ENCODE measurements at regions not wholly inside any gene's neighbourhood (a gene's known extent, or its start where the extent isn't known, plus 50 kb on each side); places are given as distances from the start of the nearest gene placed in this dataset.

GRCh38 chr20:63129376-63129965, 86.5 kb downstream of the YTHDF1 start:
- no TSS peak for BruUV-seq (replicated peaks)
- Histone ChIP-seq H3K27ac (ENCODE audit: low read length) (no peak overlapping the region), H3K36me3 (ENCODE audit: control insufficient read depth, insufficient read depth, low read length) (no peaks in the 10 kb centered on the region), H3K4me3 (ENCODE audit: low read depth in 2 of 2, low read length in 2 of 2) (no peak overlapping the region), H3K9me3 (ENCODE audit: control insufficient read depth, insufficient read depth, low read depth, low read length) (no peaks in the 10 kb centered on the region), H3K4me1 (ENCODE audit: control insufficient read depth, insufficient read depth, low read length) (no peaks in the 10 kb centered on the region), H3K27me3 (ENCODE audit: control insufficient read depth, insufficient read depth, low read length) (no peaks in the 10 kb centered on the region; the same call in 1 of the 2 replicates)
- in situ Hi-C loops (cut with HindIII; ENCODE audit: low pct_unique_long_range_greater_than_20kb, low sequenced_read_pairs), result no loop called here
- TF ChIP-seq TCF7L2 (IDR thresholded peaks at IDR 0.05; ENCODE audit: low read depth, low read length), result no peak
- TF ChIP-seq SIN3A (IDR thresholded peaks at IDR 0.05; ENCODE audit: borderline replicate concordance, insufficient read depth, low read depth, low read length), result no peak
- no peak for TF ChIP-seq CTCF (IDR thresholded peaks at IDR 0.05)
- TF ChIP-seq, protein P1, sequence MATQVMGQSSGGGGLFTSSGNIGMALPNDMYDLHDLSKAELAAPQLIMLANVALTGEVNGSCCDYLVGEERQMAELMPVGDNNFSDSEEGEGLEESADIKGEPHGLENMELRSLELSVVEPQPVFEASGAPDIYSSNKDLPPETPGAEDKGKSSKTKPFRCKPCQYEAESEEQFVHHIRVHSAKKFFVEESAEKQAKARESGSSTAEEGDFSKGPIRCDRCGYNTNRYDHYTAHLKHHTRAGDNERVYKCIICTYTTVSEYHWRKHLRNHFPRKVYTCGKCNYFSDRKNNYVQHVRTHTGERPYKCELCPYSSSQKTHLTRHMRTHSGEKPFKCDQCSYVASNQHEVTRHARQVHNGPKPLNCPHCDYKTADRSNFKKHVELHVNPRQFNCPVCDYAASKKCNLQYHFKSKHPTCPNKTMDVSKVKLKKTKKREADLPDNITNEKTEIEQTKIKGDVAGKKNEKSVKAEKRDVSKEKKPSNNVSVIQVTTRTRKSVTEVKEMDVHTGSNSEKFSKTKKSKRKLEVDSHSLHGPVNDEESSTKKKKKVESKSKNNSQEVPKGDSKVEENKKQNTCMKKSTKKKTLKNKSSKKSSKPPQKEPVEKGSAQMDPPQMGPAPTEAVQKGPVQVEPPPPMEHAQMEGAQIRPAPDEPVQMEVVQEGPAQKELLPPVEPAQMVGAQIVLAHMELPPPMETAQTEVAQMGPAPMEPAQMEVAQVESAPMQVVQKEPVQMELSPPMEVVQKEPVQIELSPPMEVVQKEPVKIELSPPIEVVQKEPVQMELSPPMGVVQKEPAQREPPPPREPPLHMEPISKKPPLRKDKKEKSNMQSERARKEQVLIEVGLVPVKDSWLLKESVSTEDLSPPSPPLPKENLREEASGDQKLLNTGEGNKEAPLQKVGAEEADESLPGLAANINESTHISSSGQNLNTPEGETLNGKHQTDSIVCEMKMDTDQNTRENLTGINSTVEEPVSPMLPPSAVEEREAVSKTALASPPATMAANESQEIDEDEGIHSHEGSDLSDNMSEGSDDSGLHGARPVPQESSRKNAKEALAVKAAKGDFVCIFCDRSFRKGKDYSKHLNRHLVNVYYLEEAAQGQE (IDR thresholded peaks at IDR 0.05; ENCODE audit: insufficient read depth in 1 of 2, low read depth in 2 of 2, low read length in 1 of 2), result no peak
- no peak for TF ChIP-seq POLR2AphosphoS5 (IDR thresholded peaks at IDR 0.05; ENCODE audit: low read depth, low read length)
- intact Hi-C loops (cut with micrococcal nuclease; ENCODE audit: unreplicated experiment), result no loop called here
- ChIA-PET POLR2A (no interaction called here), CTCF (no interaction called here)
- DNase-seq (ENCODE audit: low read depth, low spot score) (no peak), ATAC-seq (no peak)

GRCh38 chr20:63128956-63129355, 87.0 kb downstream of the YTHDF1 start:
- CTCF ChIA-PET, result no interaction called here

More at GRCh38 chr20:63128956-63129355, 87.0 kb downstream of the YTHDF1 start:
- intact Hi-C loops (cut with micrococcal nuclease; ENCODE audit: unreplicated experiment) (no loop called here), in situ Hi-C loops (cut with HindIII; ENCODE audit: low pct_unique_long_range_greater_than_20kb, low sequenced_read_pairs) (no loop called here)
- no peak overlapping the region for H3K4me3 ChIP-seq (ENCODE audit: low read depth in 2 of 2, low read length in 2 of 2)
- H3K36me3 ChIP-seq (ENCODE audit: control insufficient read depth, insufficient read depth, low read length), result no peaks in the 10 kb centered on the region
- TF ChIP-seq TCF7L2 (IDR thresholded peaks at IDR 0.05; ENCODE audit: low read depth, low read length) (no peak), CTCF (IDR thresholded peaks at IDR 0.05) (no peak), POLR2AphosphoS5 (IDR thresholded peaks at IDR 0.05; ENCODE audit: low read depth, low read length) (no peak), SIN3A (IDR thresholded peaks at IDR 0.05; ENCODE audit: borderline replicate concordance, insufficient read depth, low read depth, low read length) (no peak)
- TF ChIP-seq, protein P1 (IDR thresholded peaks at IDR 0.05; ENCODE audit: insufficient read depth in 1 of 2, low read depth in 2 of 2, low read length in 1 of 2), result no peak
- no TSS peak for BruUV-seq (replicated peaks)
- ATAC-seq (no peak), DNase-seq (ENCODE audit: low read depth, low spot score) (no peak)
- no peaks in the 10 kb centered on the region for H3K4me1 ChIP-seq (ENCODE audit: control insufficient read depth, insufficient read depth, low read length)
- no peaks in the 10 kb centered on the region for H3K9me3 ChIP-seq (ENCODE audit: control insufficient read depth, insufficient read depth, low read depth, low read length)
- H3K27ac ChIP-seq (ENCODE audit: low read length), result no peak overlapping the region
- H3K27me3 ChIP-seq (ENCODE audit: control insufficient read depth, insufficient read depth, low read length), result no peaks in the 10 kb centered on the region; the same call in 1 of the 2 replicates
- POLR2A ChIA-PET, result no interaction called here
